ENCODE measurements at regions not wholly inside any gene's neighbourhood (a gene's known extent, or its start where the extent isn't known, plus 50 kb on each side); places are given as distances from the start of the nearest gene placed in this dataset.

- no peak for TF ChIP-seq ZNF407 (IDR thresholded peaks at IDR 0.05; ENCODE audit: low read depth)
- TF ChIP-seq CREM (IDR thresholded peaks at IDR 0.05; ENCODE audit: low read depth) = no peak
These were observed 622.2 kb upstream of the VSTM2A start (continued) for GRCh38 chr7:53920011-53920410.

GRCh38 chr7:53940483-53940882 is 601.7 kb upstream of the VSTM2A start:
- in situ Hi-C loops (cut with MboI) = no loop called here

More at GRCh38 chr7:53940483-53940882, 601.7 kb upstream of the VSTM2A start:
- Histone ChIP-seq H3K4me2 (ENCODE audit: insufficient read depth, low read length) (no peak overlapping the region), H3K9me1 (ENCODE audit: control insufficient read depth, insufficient read depth, low read length) (no peaks in the 10 kb centered on the region), H3K4me1 (replicated peaks in 1 of 2; ENCODE audit: control insufficient read depth in 2 of 2, insufficient read depth in 2 of 2, low read length in 2 of 2) (no peaks in the 10 kb centered on the region), H3K27me3 (ENCODE audit: control insufficient read depth in 2 of 2, insufficient read depth in 2 of 2, low read length in 2 of 2) (no peaks in the 10 kb centered on the region), H3K27ac (ENCODE audit: extremely low read depth, low read depth, low read length) (no peak overlapping the region), H3K9me3 (replicated peaks; ENCODE audit: control insufficient read depth, insufficient read depth, low read depth, low read length) (no peaks in the 10 kb centered on the region; the same call in 1 of the 2 replicates), H3K36me3 (ENCODE audit: control insufficient read depth, insufficient read depth, low read length) (no peaks in the 10 kb centered on the region), H3K9ac (ENCODE audit: insufficient read depth in 1 of 2, low read depth in 2 of 2, low read length in 2 of 2) (no peak overlapping the region), H4K20me1 (replicated peaks; ENCODE audit: control insufficient read depth, insufficient read depth, low read length) (no peaks in the 10 kb centered on the region), H3K4me3 (no peak overlapping the region), H3K79me2 (ENCODE audit: control insufficient read depth, insufficient read depth, low read length) (no peaks in the 10 kb centered on the region), H2AFZ (ENCODE audit: low read depth, low read length) (no peak overlapping the region)
- ATAC-seq (no peak), DNase-seq (ENCODE audit: extremely low read depth in 1 of 4, low spot score in 3 of 4) (no peak), FAIRE-seq (no peak)
- no TSS peak for BruUV-seq (replicated peaks)
- peak; percentile 65 for TF ChIP-seq ZNF316 (IDR thresholded peaks at IDR 0.05)
- TF ChIP-seq MAFG (tag; conservative IDR thresholded peaks at IDR 0.05) = 0 out of 2 replicates have a peak, but pooled peaks have one; percentile 16
- no peak for TF ChIP-seq PML (IDR thresholded peaks at IDR 0.05; ENCODE audit: low read length)
- POLR2A ChIA-PET = no interaction called here
- CTCF ChIA-PET (ENCODE audit: low intra/inter-chr PET ratio) = no interaction called here
- intact Hi-C loops (cut with micrococcal nuclease) = no loop called here
- 2% methylated on average over 3 of the region's 3 CpGs for WGBS (ENCODE audit: insufficient coverage, low coverage, missing lambda C conversion rate)
